HG02840 (cell line): ENCODE measurements at regions not wholly inside any gene's neighbourhood (a gene's known extent, or its start where the extent isn't known, plus 50 kb on each side); places are given as distances from the start of the nearest gene placed in this dataset.
A peak's percentile ranks its signal among the peaks of the same experiment; 100 is the strongest.
"Not testable (repeated sequence)": the region's sequence is repeated elsewhere in the genome, so short reads cannot be mapped to it uniquely, and the experiment has no call there.

Experiments
- ATAC-seq: cut with Tn5 transposase; IDR thresholded peaks from one replicate; pipeline ENCODE4 v1.9.1; 2021; ENCODE audit warnings: mild to moderate bottlenecking, moderate library complexity, moderate number of reproducible peaks; ENCODE audit not compliant: unreplicated experiment, low FRiP score

DNA sequence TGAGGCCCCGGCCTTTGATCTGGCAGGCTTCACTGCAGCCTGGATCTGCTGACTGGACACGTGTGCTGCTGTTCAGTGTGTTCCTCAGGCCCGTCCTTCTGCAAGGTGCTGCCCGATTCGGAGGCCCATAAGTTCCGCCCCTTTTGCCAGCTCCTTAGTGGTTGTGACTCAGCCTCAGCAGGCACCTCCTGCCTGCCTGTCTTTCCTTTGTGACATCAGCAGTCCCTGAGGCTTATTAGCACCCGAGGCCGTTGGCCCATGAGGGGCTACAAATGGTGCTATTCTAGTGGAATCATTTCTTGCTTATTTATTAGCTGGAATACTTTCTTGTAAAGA lies 75.4 kb upstream of the FAN1 start:
- ATAC-seq, result not testable (repeated sequence)

DNA sequence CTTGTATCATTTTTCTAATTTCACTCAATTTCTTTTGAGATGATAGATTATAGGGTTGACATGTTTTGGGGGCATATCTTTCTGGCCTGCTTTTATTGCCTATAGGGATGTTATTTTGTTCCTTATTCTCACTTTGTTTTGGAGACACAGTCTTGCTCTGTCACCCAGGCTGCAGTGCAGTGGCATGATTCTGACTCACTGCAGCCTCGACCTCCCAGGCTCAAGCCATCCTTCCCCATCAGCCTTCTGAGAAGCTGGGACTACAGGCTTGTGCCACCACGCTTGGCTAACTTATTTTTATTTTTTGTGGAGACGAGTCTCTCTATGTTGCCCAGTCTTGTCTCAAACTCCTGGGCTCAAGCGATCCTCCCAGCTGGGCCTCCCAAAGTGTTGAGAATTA lies 72.8 kb upstream of the FAN1 start:
- ATAC-seq, result no peak

DNA sequence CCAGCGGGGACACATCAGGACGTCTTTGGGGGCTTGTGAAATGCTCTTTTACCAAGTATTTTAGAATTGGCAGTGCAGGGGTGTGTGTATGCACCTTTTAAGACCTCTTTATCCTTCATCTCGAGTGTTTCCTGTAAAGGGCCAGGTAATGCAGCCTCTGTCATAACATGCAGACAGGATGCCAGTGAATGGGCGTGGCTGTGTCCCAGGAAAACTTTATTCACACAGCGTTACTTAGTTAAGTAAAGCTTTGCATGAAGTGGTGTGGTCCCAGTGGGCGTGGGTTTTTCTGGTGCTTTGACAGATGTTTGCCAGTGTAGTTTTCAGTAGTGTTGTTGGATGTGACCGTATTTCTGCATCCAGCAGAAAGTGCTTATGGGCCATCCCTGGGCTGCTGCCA lies 70.3 kb upstream of the FAN1 start:
- not testable (repeated sequence) for ATAC-seq

DNA sequence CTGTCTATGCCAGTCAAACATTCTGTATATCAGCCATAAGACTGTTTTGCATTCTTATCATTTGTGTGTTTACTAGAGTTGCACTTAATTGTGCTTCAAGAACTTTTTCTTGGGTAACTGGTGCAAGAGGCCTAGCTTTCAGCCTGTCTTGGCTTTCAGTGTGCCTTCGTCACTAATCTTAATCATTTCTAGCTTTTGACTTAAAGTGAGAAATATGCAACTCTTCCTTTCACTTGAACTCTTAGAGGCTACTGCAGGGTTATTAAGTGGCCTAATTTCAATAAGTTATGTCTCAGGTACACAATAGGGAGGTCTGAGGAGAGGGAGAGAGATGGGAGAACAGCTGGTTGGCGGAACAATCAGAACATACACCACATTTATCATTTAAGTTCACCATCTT lies 62.1 kb upstream of the FAN1 start:
- ATAC-seq, result not testable (repeated sequence)

DNA sequence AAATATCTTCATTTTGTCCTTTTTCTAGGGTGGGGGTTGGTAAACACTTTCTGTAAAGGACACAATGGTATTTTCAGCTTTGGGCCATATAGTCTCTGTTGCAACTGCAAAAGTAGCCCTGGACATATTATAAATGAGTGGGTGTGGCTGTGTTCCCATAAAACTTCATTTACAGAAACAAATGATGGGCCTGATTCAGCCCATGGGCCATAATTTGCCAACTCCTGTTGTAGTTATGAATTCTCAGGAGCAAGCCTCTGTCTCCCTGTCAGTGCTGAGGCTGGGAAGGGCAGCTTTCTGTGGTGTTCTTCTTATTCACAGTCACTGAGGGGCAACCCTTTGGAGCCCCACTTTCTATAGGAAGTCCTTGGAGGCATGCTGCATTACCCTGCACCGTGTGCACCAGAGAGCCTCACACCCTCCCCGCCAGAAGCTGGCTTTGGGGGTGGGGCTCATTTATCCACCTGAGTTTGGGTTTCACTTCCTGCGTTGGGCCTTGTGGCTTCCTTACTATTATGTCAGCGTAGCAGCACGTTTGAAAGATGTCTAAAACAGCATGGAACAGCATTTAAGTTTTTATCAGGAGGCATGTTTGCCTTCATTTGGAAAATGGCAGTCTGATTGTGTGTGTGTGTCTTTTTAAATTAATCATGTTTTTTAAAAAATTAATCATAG lies 60.8 kb upstream of the FAN1 start:
- peak; percentile 70 for ATAC-seq

DNA sequence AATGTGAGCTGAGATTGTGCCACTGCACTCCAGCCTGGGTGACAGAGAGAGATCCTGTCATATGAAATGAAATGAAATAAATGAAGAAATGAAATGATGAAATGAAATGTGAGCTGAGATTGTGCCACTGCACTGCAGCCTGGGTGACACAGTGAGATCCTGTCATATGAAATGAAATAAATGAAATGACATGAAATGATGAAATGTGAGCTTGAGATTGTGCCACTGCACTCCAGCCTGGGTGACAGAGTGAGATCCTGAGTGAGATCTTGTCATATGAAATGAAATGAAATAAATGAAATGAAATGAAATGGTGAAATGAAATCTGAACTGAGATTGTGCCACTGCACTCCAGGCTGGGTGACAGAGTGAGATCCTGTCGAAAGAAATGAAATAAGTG lies 58.2 kb upstream of the FAN1 start:
- ATAC-seq, result not testable (repeated sequence)
